ENCODE measurements at regions not wholly inside any gene's neighbourhood (a gene's known extent, or its start where the extent isn't known, plus 50 kb on each side); places are given as distances from the start of the nearest gene placed in this dataset.
"Not testable (repeated sequence)": the region's sequence is repeated elsewhere in the genome, so short reads cannot be mapped to it uniquely, and the experiment has no call there.

GRCh38 chr4:127518046-127518445, 114.7 kb upstream of the INTU start:
- TF ChIP-seq CTCF (IDR thresholded peaks at IDR 0.05; ENCODE audit: unreplicated experiment): no peak
- Mint-ChIP-seq H3K36me3 (no peaks in the 10 kb centered on the region), H3K9me3 (no peaks in the 10 kb centered on the region), H3K27ac (no peak overlapping the region), H3K4me3 (no peak overlapping the region), H3K4me1 (peaks cover 11% of the 10 kb centered on the region), H3K27me3 (ENCODE audit: low read depth) (no peaks in the 10 kb centered on the region)
- no peak for DNase-seq (ENCODE audit: low spot score in 2 of 2, unreplicated experiment in 2 of 2)

- peaks cover 18% of the 10 kb centered on the region for H3K4me1 Mint-ChIP-seq
- H3K9me3 Mint-ChIP-seq: peaks cover 4% of the 10 kb centered on the region
- H3K36me3 Mint-ChIP-seq: no peaks in the 10 kb centered on the region
- no peak for TF ChIP-seq CTCF (IDR thresholded peaks at IDR 0.05; ENCODE audit: unreplicated experiment)
- no peaks in the 10 kb centered on the region for H3K27me3 Mint-ChIP-seq (ENCODE audit: low read depth)
- DNase-seq (ENCODE audit: low spot score in 2 of 2, unreplicated experiment in 2 of 2): no peak
- no peak overlapping the region for H3K27ac Mint-ChIP-seq
- no peak overlapping the region for H3K4me3 Mint-ChIP-seq
Observed at GRCh38 chr4:127521463-127521862, 111.3 kb upstream of the INTU start.

- no peaks in the 10 kb centered on the region for H3K36me3 Mint-ChIP-seq
Observed at GRCh38 chr4:127523369-127523768, 109.4 kb upstream of the INTU start.

GRCh38 chr4:127525608-127526007, 107.1 kb upstream of the INTU start:
- Mint-ChIP-seq H3K9me3 (peaks cover 10% of the 10 kb centered on the region), H3K4me1 (peaks cover 25% of the 10 kb centered on the region), H3K36me3 (no peaks in the 10 kb centered on the region), H3K27ac (peak overlapping the region; percentile 67), H3K27me3 (ENCODE audit: low read depth) (no peaks in the 10 kb centered on the region), H3K4me3 (no peak overlapping the region)
- no peak for DNase-seq (ENCODE audit: low spot score in 2 of 2, unreplicated experiment in 2 of 2)
- no peak for TF ChIP-seq CTCF (IDR thresholded peaks at IDR 0.05; ENCODE audit: unreplicated experiment)

More at GRCh38 chr4:127523369-127523768, 109.4 kb upstream of the INTU start:
- no peaks in the 10 kb centered on the region for H3K27me3 Mint-ChIP-seq (ENCODE audit: low read depth)
- H3K4me1 Mint-ChIP-seq: peaks cover 25% of the 10 kb centered on the region
- H3K27ac Mint-ChIP-seq: no peak overlapping the region
- no peak for TF ChIP-seq CTCF (IDR thresholded peaks at IDR 0.05; ENCODE audit: unreplicated experiment)
- DNase-seq (ENCODE audit: low spot score in 2 of 2, unreplicated experiment in 2 of 2): no peak
- H3K9me3 Mint-ChIP-seq: peaks cover 4% of the 10 kb centered on the region
- H3K4me3 Mint-ChIP-seq: no peak overlapping the region

- no peak for DNase-seq (ENCODE audit: low spot score in 2 of 2, unreplicated experiment in 2 of 2)
- no peak overlapping the region for H3K4me3 Mint-ChIP-seq
- TF ChIP-seq CTCF (IDR thresholded peaks at IDR 0.05; ENCODE audit: unreplicated experiment): no peak
- H3K27me3 Mint-ChIP-seq (ENCODE audit: low read depth): no peaks in the 10 kb centered on the region
- no peaks in the 10 kb centered on the region for H3K36me3 Mint-ChIP-seq
- H3K9me3 Mint-ChIP-seq: peaks cover 16% of the 10 kb centered on the region
- peaks cover 15% of the 10 kb centered on the region for H3K4me1 Mint-ChIP-seq
- H3K27ac Mint-ChIP-seq: peak overlapping the region; percentile 7
Observed at GRCh38 chr4:127528302-127528701, 104.5 kb upstream of the INTU start.

- DNase-seq (ENCODE audit: low spot score in 2 of 2, unreplicated experiment in 2 of 2); H3K27me3 Mint-ChIP-seq (ENCODE audit: low read depth); H3K27ac Mint-ChIP-seq; H3K36me3 Mint-ChIP-seq; H3K4me3 Mint-ChIP-seq: not testable (repeated sequence)
- peaks cover 12% of the 10 kb centered on the region for H3K9me3 Mint-ChIP-seq
- H3K4me1 Mint-ChIP-seq: peaks cover 15% of the 10 kb centered on the region
Observed at GRCh38 chr4:127529879-127530278, 102.9 kb upstream of the INTU start.
